ENCODE measurements at regions not wholly inside any gene's neighbourhood (a gene's known extent, or its start where the extent isn't known, plus 50 kb on each side); places are given as distances from the start of the nearest gene placed in this dataset.

DNA sequence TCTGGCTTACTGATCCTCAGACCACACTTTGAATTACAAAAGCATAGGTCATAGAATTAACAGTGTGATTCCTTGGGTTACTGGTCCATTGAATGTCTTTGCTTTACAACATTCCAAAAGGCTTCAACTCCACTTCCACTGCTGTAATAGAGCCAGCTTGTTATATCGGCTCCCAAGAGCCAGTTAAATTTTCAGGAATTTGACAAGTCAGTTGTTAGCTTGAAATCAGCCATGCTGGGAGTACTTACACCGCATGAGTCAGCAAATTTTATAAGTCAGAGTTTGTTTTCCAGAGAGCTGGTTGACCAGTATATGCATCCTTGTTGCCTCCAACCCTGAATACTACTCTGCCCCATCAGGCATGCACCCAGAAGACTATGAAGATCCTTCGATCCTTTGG is 73.1 kb downstream of the FOXB2 start:
- in situ Hi-C loops (cut with HindIII; ENCODE audit: extremely low pct_ligation_motif_present, low pct_unique_long_range_greater_than_20kb) (no loop called here), intact Hi-C loops (cut with micrococcal nuclease; ENCODE audit: unreplicated experiment) (no loop called here)
- 0% methylated on average over 3 of the region's 3 CpGs for WGBS (ENCODE audit: low lambda C conversion rate)
- Histone ChIP-seq H3K27ac (ENCODE audit: extremely low read length, insufficient read depth, low read length) (no peak overlapping the region), H3K27me3 (ENCODE audit: control insufficient read depth in 1 of 2, insufficient read depth in 2 of 2, low read length in 2 of 2) (peaks cover 0 to 12% of the 10 kb centered on the region in 2 experiments; a peak in 2 of 5 replicates), H3K9ac (ENCODE audit: insufficient read depth, low read depth, low read length) (no peak overlapping the region), H3K9me3 (ENCODE audit: low read length) (no peaks in the 10 kb centered on the region), H4K20me1 (ENCODE audit: insufficient read depth, low read length) (no peaks in the 10 kb centered on the region), H2AFZ (ENCODE audit: low read length) (no peak overlapping the region), H3K4me2 (ENCODE audit: low read depth, low read length) (no peak overlapping the region), H3K4me3 (replicated peaks in 1 of 3; ENCODE audit: insufficient read depth in 1 of 3, low read depth in 2 of 3, low read length in 3 of 3) (no peak overlapping the region), H3K79me2 (ENCODE audit: insufficient read depth, low read length) (no peaks in the 10 kb centered on the region), H3K36me3 (replicated peaks in 1 of 2; ENCODE audit: control insufficient read depth in 1 of 2, insufficient read depth in 2 of 2, low read length in 2 of 2) (no peaks in the 10 kb centered on the region), H3K4me1 (ENCODE audit: insufficient read depth, low read length) (no peaks in the 10 kb centered on the region)
- no peak for FAIRE-seq
- no peak for DNase-seq (ENCODE audit: low spot score)
- TF ChIP-seq, protein P1, sequence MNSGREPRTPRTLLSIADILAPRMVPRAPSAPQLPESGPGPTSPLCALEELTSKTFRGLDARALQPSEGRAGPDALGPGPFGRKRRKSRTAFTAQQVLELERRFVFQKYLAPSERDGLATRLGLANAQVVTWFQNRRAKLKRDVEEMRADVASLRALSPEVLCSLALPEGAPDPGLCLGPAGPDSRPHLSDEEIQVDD (CRISPR knock-in tag; IDR thresholded peaks at IDR 0.05; ENCODE audit: borderline replicate concordance), result no peak
- TF ChIP-seq MTF1 (CRISPR knock-in tag; IDR thresholded peaks at IDR 0.05) (no peak), MXI1 (IDR thresholded peaks at IDR 0.05; ENCODE audit: borderline replicate concordance, low read depth, low read length) (no peak), NFE2L2 (IDR thresholded peaks at IDR 0.05; ENCODE audit: low read length) (peak; percentile 88), POLR2AphosphoS2 (IDR thresholded peaks at IDR 0.05; ENCODE audit: low read depth, low read length) (no peak), MAFF (IDR thresholded peaks at IDR 0.05; ENCODE audit: low read depth, low read length) (peak; percentile 89), RFXAP (CRISPR knock-in tag; IDR thresholded peaks at IDR 0.05; ENCODE audit: borderline replicate concordance) (no peak), MAFK (conservative IDR thresholded peaks at IDR 0.05 in 1 of 2, IDR thresholded peaks at IDR 0.05 in 1 of 2; ENCODE audit: low read length in 2 of 2) (peak; percentile 90 to 91), ZSCAN20 (CRISPR knock-in tag; IDR thresholded peaks at IDR 0.05; ENCODE audit: borderline replicate concordance) (no peak), STAG1 (CRISPR knock-in tag; IDR thresholded peaks at IDR 0.05) (no peak), KLF15 (CRISPR knock-in tag; IDR thresholded peaks at IDR 0.05; ENCODE audit: borderline replicate concordance) (no peak), ZNF460 (CRISPR knock-in tag; IDR thresholded peaks at IDR 0.05; ENCODE audit: borderline replicate concordance) (no peak), NR3C1 (CRISPR knock-in tag; IDR thresholded peaks at IDR 0.05) (no peak)
- TF ChIP-seq, protein P2, sequence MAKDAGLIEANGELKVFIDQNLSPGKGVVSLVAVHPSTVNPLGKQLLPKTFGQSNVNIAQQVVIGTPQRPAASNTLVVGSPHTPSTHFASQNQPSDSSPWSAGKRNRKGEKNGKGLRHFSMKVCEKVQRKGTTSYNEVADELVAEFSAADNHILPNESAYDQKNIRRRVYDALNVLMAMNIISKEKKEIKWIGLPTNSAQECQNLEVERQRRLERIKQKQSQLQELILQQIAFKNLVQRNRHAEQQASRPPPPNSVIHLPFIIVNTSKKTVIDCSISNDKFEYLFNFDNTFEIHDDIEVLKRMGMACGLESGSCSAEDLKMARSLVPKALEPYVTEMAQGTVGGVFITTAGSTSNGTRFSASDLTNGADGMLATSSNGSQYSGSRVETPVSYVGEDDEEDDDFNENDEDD (CRISPR knock-in tag; IDR thresholded peaks at IDR 0.05; ENCODE audit: borderline replicate concordance), result no peak
- BruUV-seq (replicated peaks), result no TSS peak
- CTCF ChIA-PET (ENCODE audit: low intra/inter-chr PET ratio, low total read pairs), result no interaction called here
- POLR2A ChIA-PET, result no interaction called here
- no peak for ATAC-seq
